HT-29 (cell line): ENCODE measurements at regions not wholly inside any gene's neighbourhood (a gene's known extent, or its start where the extent isn't known, plus 50 kb on each side); places are given as distances from the start of the nearest gene placed in this dataset.
"Not testable (repeated sequence)": the region's sequence is repeated elsewhere in the genome, so short reads cannot be mapped to it uniquely, and the experiment has no call there.

Experiments
- DNase-seq: peaks from one replicate; pipeline ENCODE4 v3.0.0-alpha.2; 2015; ENCODE audit warnings: low spot score

DNA sequence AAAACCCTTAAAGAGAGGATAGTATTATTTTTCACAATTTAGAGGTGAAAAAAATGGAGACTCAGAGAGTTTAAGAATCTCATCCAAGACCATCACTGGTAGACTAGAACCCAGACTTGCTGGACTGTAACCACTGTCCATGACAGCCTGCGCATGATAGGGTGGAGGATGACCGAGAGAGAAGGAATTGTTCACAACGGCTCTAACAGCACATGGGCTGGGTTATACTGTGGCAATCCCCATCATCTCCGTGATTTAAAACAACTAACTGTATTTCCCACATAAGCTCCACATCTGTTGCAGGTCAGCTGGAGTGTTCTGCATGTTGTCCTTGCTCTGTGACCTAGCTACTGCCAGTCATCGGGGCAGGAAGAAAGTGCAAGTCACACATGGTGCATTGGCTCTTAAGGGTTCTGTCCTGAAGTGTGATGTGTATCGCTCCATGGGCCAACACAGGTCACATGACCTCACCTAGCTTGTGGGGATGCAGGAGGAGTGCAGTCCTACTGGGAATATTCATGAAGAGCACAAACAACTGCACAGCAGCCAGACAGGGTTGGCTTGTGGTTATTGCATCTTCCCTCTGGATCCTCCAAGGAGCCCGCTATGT is 131.2 kb upstream of the MPHOSPH6 start:
- DNase-seq: no peak

DNA sequence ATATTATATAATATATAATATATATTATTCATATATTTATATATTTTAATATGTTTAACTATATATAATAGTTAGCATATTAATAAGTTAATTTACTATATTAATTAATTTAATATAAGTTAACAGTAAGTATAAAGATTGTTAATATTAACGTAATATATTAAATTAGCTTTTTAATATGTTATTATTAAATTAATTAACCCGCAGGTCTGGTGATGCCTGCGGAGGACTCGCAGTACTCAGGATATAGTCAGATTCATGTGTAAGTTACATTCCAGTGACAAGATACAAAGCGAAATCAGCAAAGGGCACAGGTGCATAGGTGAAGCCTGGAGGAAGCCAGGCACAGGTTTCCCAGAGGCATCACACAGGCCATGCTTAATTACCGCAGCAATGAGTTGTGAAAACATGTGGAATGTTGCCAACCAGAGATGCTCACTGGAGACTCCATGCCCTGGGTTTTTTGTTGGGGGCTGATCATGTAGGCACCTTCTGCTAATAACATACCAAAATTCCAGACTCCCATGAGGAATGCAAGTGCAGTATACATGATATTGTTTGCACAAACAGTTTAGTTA is 130.4 kb upstream of the MPHOSPH6 start:
- DNase-seq: no peak

DNA sequence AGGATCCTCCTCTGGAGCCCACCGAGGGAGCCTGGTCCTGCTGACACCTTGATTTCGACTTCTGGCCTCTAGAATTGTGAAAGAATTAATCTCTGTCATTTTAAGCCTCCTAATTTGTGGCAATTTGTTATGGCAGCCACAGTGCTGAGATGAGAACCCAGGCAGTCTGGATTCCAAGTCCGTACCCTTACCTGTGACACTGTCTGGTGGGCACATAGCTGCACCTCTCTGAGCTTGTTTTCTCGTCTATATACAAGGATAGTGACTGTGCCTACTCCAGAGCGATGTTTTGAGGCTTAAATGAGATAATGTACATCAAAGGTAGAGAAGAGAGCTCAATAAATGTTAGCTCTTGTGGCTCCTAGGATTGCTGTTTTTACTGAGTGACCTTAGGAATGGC is 128.4 kb upstream of the MPHOSPH6 start:
- DNase-seq: no peak

DNA sequence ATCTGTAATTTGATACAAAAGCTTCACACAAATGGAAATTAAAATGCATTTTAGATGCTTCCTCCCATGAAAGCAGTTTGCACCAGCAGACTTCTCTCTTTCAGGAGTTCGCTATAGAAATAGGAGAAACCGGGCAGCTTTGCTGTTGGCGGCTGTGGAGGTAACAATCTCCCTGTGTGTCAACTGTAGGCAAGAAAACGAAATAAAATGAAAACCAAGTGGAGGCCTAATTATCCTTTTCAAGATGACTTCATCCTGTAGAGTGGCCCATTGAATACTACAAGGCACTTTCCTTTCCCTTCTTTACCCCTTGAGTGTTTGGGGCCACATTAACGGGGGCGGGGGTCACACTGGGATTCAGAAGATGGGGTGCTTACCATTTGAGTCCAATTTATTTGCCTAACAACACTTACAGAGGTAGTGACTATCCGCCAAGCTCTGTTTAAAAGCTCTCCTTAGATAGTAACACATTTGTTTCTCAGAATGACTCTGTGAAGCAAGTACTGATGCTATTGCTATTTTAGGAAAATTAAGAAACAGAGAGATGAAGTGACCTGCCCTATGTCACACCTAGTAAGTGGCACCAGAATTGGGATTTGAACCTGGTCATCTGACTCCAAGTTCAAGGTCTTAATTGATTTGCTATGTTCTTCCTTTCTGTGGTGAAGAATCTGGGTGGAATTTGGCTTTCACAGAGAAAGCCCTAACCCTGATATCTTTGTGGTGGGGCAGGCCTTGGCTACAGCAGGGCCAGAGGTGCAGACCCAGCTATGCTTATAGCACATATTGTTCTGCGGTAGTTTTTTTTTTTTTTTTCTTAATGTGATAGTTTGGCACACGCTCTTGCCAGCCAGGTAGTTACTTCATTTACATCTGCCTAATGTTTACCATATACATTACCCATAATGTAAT is 125.5 kb upstream of the MPHOSPH6 start:
- no peak for DNase-seq

DNA sequence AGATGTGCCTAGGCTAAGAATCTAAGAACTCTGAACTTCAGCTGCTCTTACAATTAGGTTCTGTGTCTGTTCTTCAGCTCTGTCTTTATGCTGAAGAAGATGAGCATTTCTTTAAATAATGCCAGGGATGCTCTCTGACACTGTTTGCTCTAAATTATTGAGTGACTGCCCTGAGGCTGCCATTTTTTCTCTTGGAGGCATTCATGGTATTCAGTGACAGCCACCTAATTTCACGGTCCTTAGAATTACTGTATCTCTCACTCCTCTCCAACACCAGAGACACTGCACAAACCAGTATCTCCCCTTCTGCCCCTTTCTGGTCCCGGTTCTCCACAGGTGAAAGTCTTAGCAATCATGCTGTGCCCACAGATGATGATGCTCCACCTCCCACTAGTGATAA is 123.6 kb upstream of the MPHOSPH6 start:
- no peak for DNase-seq

DNA sequence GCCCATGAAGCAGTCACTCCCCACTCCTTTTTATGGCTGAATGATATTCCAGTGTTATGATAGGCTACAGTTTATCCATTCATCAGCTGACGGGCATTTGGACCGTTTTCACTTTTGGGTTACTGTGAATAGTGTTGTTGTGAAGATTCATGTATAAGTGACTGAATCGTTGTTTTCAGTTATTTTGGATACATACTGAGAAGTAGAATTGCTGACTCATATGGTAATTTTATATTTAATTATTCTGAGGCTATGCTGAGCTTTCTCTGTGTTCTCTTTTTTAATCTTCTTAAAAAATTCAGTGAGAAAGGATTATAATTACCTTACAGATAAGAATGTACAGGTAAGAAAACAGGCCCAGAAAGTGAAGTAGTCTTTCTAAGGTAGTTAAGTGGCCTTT is 117.9 kb upstream of the MPHOSPH6 start:
- DNase-seq: no peak

DNA sequence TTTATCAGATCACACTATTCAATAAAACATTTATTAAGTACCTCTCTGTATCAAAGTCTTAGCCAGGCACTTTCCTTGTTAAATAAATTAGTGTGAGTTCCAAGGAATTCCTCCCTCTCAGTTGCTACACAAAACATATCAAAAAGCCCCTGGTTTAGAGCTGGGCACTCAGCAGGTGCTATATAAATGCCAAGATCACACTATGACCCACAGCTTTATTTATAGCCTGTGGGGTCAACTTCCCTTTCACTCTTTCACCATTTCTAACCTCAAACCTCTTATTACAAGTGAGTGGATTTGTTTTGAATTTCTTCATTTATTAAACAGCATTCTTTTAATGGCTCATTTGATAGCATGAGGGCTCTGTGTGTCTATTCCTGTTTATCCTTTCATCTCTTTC is 112.6 kb upstream of the MPHOSPH6 start:
- DNase-seq: no peak

DNA sequence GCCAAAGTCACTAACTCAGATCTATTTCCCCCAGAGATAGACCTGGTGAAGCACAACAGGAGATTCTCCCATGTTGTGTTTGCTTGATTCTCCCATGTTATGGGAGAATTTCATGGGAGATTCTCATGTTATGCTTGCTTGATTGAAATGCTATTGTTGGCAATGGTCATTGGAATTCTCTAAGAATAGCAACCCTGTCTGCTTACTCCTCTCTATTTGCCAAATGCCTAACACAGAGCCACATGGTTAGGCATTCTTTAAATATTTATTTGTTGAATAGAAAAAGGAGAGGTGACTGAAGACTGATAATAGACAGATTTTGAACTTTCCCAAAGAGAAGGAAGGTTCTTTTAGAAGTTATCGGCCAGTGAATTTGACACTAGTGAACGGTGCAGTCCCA is 111.5 kb upstream of the MPHOSPH6 start:
- DNase-seq: no peak

DNA sequence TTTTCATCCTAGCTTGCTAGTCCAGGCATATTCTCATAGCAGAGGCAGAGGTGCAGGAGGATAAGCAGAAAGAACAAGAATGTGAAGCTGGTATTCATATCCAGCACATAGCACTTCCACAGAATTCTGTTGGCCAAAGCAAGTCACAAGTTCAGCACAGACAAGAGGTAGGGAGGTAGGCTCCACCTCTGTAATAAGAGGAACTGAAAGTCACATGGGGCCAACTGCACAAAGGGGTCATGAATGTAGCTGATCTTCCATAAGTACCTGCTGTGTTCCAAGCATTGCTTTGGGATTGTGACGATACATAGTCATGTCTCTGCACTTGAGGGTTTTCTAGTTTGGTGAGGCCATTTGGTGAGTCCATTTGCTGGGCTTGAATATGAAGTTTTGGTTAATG is 110.8 kb upstream of the MPHOSPH6 start:
- no peak for DNase-seq

DNA sequence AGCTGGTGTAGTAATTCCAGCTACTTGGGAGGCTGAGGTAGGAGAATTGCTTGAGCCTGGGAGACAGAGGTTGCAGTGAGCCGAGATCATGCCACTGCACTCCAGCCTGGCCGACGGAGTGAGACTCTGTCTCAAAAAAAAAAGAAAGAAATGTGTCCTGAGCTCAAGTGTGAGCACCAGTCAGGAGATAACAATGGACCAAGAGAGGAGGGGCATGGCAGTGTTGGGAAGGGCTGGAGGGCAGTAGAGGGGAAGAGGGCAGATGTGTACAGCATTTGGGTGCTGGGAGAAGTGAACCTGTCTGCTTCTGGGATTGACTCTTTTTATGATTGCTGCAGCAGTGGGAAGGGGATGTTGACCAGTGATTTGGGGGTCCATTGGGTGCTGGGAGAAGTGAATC is 105.3 kb upstream of the MPHOSPH6 start:
- not testable (repeated sequence) for DNase-seq

DNA sequence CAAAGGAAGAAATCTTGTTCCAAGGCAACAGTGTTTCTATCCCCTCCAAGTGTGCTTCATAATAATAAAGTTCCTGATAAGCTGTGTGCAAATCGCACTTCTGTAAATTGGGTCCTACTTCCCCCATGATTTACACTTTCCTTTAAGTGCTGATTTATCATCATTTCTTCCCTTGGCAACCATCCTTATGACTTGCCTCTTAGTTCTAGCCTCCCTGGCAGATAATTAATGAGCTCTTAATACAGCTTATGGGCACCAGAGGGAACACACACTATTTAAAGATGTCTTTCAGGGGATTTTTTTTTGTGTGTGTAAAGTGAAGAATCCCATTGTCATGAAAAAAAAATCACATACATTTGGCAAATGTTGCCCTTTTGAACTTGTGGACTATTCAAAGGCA is 101.6 kb upstream of the MPHOSPH6 start:
- no peak for DNase-seq

DNA sequence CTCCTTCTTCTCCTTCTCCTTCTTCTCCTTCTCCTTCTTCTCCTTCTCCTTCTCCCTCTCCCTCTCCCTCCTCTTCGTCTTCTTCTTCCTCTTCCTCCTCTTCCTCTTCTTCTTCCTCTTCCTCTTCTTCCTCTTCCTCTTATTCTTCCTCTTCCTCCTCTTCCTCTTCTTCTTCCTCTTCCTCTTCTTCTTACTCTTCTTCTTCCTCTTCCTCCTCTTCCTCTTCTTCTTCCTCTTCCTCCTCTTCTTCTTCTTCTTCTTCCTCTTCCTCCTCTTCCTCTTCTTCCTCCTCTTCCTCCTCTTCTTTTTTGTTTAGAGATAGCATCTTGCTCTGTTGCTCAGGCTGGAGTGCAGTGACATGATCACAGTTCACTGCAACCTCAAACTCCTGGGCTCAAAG is 97.7 kb upstream of the MPHOSPH6 start:
- not testable (repeated sequence) for DNase-seq

DNA sequence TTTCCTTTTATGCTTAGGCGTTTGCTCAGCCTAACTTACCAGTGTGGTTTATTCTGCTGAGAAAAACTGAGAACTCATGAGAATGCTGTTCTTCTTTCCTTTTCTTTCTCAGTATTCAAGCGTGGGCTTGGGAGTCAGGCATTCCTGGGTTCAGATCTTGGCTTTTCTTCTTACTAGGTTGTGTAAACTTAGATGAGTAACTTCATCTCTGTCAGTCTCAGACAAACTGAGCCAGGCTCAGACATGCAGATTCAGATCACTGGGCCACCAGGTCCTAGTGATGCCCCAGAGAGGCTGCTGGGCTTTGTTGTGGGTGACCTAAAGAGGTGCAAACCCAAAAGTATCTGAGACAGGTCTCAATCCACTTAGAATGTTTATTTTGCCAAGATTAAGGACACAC is 95.8 kb upstream of the MPHOSPH6 start:
- no peak for DNase-seq

DNA sequence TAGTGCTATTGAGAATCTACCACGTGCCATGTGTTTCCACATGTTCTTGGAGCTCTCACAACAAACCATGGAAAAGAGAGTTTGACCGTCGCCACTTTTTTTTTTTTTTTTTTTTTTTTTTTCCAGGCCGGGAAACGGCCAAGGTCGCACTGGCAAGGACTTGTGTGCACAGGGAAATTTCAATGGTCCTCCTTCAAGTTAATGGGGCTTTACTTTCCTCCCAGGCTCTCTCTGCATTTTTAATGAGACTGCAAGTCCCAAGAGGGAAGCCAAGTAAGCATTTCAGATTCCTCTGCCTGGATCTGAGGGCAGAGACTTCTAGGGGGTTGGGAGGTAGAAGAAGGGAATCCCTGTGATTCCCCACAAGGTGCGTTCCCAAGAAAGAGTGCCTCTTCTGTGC is 94.7 kb upstream of the MPHOSPH6 start:
- no peak for DNase-seq

DNA sequence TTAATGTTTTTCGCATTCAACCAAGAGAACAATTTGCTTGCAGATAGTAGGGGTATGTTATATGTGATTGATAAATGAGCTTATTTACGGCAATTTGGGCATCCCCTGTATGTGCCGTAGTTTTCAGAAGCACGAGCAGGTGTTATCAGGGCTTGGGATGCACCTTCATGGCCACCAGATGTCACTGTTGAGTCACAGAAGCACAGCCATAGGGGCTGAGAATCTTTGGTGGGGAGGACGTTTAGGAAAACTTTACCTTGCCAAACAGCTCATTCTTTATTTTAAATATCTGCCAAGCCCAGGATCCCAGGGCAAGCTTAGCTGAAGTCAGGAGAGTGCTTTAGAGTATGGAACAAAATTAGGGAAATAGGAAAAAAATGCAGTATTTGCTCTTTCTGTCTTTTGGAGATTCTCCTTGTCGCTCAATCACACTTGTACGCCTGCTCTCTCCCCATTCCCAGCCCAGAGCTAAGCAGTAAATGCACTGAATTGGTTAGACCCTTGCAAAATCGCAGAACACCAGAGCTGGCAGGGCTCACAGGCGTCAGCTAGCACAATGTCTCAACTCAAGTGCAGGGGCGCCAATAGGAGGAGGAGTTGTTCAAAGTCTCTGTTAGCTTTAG is 93.6 kb upstream of the MPHOSPH6 start:
- peak; percentile 73 for DNase-seq

DNA sequence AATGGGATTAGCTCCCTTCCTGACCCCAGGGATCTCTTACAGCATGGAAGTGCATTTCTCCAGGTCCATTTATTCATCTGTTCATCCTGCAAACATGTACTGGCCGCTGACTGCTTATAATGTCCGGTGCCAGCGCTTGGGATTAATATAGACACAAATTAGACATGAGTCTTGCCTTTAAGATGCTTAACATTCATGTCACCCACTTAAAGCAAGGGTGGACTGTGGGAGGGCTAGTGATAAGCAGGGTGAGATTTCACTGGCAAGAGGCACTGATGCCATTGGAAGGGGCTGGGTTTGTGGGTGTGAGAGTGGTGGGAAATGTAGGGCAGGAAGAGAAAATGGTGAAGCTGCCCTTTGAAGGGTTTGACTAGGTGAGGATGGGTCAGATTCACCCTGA is 92.2 kb upstream of the MPHOSPH6 start:
- DNase-seq: no peak

DNA sequence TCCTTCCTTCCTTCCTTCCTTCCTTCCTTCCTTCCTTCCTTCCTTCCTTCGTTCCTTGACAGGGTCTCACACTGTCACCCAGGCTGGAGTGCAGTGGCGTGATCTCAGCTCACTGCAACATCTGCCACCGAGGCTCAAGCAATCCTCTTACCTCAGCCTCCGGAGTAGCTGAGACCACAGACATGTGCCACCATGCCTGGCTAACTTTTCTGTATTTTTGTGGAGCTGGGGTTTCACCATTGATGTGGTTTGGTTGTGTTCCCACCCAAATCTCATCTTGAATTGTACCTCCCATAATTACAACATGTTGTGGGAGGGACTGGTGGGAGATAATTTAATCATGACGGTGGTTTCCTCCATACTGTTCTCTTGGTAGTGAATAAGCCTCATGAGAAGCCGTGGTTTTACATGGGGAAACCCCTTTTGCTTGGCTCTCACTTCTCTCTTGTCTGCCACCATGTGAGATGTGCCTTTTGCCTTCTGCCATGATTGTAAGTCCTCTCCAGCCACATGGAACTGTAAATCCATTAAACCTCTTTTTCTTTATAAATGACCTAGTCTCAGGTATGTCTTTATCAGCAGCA is 90.3 kb upstream of the MPHOSPH6 start:
- DNase-seq: no peak

DNA sequence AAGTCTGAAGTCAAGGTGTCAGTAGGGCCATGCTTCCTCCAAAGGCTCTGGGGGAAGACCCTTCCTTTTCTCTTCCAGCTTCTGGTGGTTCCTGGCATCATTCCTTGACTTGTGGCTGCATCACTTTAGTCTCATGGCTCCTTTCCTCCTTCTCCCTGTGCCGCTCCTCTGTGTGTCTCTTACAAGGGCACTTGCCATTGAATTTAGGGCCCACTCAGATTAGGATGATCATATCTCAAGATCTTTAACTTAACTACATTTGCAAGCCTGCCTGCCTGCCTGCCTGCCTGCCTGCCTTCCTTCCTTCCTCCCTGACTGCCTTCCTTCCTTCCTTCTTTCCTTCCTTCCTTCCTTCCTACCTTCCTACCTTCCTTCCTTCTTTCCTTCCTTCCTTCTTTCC is 89.7 kb upstream of the MPHOSPH6 start:
- no peak for DNase-seq

DNA sequence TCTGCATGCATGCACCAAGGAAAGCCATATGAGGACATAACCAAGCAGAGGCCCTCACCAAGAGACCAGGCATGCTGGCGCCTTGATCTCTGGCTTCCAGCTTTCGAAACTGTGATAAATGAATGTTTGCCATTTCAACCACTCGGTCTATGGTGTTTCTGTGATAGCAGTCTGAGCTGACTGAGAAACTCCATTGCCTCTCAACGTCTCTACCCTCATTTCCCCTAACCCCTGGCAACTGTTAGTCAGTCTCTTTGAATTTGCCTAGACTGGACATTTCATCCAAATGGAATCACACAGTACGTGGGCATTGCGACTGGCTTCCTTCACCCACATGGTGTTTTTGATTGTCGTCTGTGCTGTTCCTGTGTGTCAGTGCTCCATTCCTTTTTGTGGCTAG is 88.0 kb upstream of the MPHOSPH6 start:
- no peak for DNase-seq

DNA sequence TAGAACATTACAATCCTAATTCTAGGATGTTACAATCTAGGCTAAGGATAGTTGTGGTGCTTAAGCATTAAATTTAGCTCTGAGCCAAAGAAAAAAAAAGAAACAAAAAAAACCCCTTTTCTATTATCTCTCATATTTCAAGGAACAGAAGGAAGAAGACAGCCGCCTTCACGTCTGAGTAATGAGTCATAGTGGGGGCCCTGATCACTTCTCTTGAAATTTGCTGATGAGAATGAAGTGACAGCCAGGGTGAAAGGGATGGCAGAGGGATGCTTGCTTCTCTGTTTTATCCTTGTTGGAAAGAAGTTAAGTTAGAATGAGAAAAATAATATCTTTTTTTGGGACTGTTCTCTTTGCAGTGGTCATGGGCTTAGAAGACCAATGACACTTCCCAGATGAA is 82.6 kb upstream of the MPHOSPH6 start:
- DNase-seq: no peak

DNA sequence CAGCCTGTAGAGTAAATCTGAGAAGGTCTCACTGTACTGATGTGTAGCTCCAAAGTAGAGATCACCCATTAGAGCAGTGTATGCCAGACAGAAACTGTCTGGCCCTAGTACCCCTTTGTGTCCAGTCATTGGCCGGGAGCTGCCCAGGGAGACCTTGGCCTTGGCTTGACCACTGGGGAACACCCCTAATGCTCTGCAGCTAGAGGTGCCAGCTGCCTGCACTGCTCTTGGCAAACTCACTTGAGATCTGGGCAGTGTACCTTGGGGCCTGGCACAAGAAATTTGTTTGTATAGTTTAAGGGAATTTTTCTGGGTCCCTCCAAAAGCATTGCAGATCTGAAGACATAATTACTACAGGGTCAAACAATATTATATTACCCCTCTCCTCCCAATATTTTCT is 78.7 kb upstream of the MPHOSPH6 start:
- DNase-seq: no peak

DNA sequence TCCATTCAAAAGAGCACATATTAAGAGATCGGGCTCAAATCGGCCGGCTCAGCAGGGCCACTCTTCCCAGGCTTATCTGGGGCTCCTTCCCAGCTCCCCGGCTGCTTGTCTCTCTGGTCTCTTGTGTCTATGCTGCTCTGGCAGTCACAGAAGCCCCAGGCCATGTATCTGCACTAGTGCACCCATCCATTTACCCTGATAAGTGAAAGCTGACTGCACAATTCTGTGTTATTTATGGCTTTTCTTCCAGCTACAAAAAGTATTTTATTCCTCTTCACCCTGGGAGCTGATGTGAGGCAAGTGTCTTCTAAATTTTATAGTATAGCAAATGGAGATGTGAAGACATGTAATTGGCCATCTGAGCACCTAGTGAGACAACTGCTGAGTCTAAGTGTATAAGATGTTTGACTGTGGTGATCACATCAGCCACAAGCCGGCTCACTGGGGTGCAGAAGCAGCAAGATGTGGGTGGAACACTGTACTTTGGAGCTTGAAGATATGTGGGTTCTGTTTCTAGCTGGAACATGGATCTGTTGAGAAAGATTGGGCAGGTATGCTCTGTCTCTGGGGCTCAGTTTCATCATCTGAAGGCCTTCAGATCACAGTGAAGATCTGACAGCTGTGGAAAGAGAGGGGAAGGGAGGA is 78.1 kb upstream of the MPHOSPH6 start:
- no peak for DNase-seq
